ENCODE measurements at regions not wholly inside any gene's neighbourhood (a gene's known extent, or its start where the extent isn't known, plus 50 kb on each side); places are given as distances from the start of the nearest gene placed in this dataset.

DNA sequence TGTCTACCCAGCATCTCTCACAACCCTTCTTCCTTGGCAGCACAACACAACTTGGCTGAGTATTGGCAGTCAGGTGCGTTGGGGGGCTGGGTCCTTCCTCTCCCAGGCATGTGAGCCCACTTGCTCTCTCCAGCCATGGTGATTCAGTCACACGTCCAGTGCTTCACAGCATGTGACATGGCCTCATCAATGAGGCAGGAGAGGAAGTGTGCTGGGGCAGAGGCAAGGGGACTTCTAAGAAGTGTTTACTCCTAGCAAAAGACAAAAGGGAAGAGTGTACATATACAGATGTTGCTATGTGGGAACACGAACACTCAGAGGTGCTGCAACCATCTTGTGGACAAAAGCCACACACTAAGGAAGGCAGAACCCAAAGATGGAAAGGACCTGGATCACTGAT lies 380.8 kb downstream of the FBXW7 start:
- Histone ChIP-seq H3K4me3 (ENCODE audit: low read depth, low read length) (no peak overlapping the region), H3K4me1 (ENCODE audit: insufficient read depth) (no peaks in the 10 kb centered on the region), H3K27ac (ENCODE audit: low read depth) (no peak overlapping the region), H3K36me3 (ENCODE audit: insufficient read depth) (no peaks in the 10 kb centered on the region)
- no peak for DNase-seq (ENCODE audit: extremely low spot score)
- WGBS, result 89% methylated on average over 3 of the region's 3 CpGs

DNA sequence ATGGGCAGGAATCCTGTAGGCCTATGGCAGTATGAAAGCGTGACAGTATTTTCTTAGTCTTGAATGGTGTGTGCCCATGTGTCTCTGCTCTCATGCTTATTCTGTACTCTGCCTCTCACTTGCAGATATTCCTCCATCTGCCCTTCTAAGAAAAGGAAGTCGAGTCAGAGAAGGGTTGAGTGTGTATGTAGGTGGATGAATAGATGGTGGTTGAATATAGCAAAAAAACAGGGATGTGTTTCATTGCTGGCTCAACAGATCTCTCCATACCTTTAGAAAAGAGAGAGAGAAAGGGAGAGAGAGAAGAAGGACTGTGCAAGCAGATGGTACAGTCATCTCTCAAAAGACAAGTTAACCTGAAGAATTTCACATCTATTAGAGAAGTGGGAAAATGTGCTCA lies 381.5 kb downstream of the FBXW7 start:
- no peak for DNase-seq (ENCODE audit: extremely low spot score)
- H3K36me3 ChIP-seq (ENCODE audit: insufficient read depth), result no peaks in the 10 kb centered on the region
- WGBS, result 96% methylated on average over 2 of the region's 2 CpGs
- H3K27ac ChIP-seq (ENCODE audit: low read depth), result no peak overlapping the region
- H3K4me3 ChIP-seq (ENCODE audit: low read depth, low read length), result no peak overlapping the region
- no peaks in the 10 kb centered on the region for H3K4me1 ChIP-seq (ENCODE audit: insufficient read depth)

- Histone ChIP-seq H3K36me3 (ENCODE audit: insufficient read depth) (no peaks in the 10 kb centered on the region), H3K4me3 (ENCODE audit: low read depth, low read length) (no peak overlapping the region), H3K4me1 (ENCODE audit: insufficient read depth) (no peaks in the 10 kb centered on the region), H3K27ac (ENCODE audit: low read depth) (no peak overlapping the region)
- no peak for DNase-seq (ENCODE audit: extremely low spot score)
- 51% methylated on average over 8 of the region's 8 CpGs for WGBS
These were observed 382.2 kb downstream of the FBXW7 start for GRCh38 chr4:152153476-152154270.

DNA sequence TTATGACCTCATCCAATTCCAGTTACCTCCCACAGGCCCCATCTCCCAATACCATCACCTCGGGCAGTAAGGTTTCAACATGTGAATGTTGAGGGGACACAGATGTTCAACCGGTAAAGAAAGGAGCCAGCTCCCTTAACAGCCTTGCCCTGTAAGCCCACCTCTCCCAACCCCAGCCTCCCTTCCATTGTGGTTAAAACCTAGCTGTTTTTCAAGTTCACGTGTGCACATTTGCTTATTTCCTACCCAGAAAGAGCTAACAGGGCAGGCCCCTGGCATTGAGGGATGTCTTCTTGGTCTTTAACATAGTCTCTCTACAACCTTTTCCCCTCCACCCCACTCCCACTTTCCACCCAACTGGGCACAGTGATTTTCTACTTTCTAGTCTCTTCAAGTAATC lies 385.7 kb downstream of the FBXW7 start:
- Histone ChIP-seq H3K27ac (ENCODE audit: low read depth) (no peak overlapping the region), H3K4me3 (ENCODE audit: low read depth, low read length) (no peak overlapping the region), H3K36me3 (ENCODE audit: insufficient read depth) (no peaks in the 10 kb centered on the region), H3K4me1 (ENCODE audit: insufficient read depth) (no peaks in the 10 kb centered on the region)
- 80% methylated on average over 3 of the region's 3 CpGs for WGBS
- DNase-seq (ENCODE audit: extremely low spot score), result no peak

GRCh38 chr4:152149745-152150144 lies 386.1 kb downstream of the FBXW7 start:
- Histone ChIP-seq H3K36me3 (ENCODE audit: insufficient read depth) (no peaks in the 10 kb centered on the region), H3K4me3 (ENCODE audit: low read depth, low read length) (no peak overlapping the region), H3K27ac (ENCODE audit: low read depth) (no peak overlapping the region), H3K4me1 (ENCODE audit: insufficient read depth) (no peaks in the 10 kb centered on the region)
- no peak for DNase-seq (ENCODE audit: extremely low spot score)
- WGBS, result 72% methylated on average over 3 of the region's 3 CpGs

- 81% methylated on average over 2 of the region's 2 CpGs for WGBS
These were observed 387.2 kb upstream of the GATB start for GRCh38 chr4:152148057-152148456.

GRCh38 chr4:152146244-152146643 lies 385.4 kb upstream of the GATB start:
- Histone ChIP-seq H3K4me1 (ENCODE audit: insufficient read depth) (no peaks in the 10 kb centered on the region), H3K4me3 (ENCODE audit: low read depth, low read length) (no peak overlapping the region), H3K27ac (ENCODE audit: low read depth) (no peak overlapping the region), H3K36me3 (ENCODE audit: insufficient read depth) (no peaks in the 10 kb centered on the region)
- no peak for DNase-seq (ENCODE audit: extremely low spot score)
- WGBS, result 54% methylated on average over 1 of the region's 1 CpG

More at GRCh38 chr4:152148057-152148456, 387.2 kb upstream of the GATB start:
- no peak for DNase-seq (ENCODE audit: extremely low spot score)
- Histone ChIP-seq H3K4me3 (ENCODE audit: low read depth, low read length) (no peak overlapping the region), H3K36me3 (ENCODE audit: insufficient read depth) (no peaks in the 10 kb centered on the region), H3K4me1 (ENCODE audit: insufficient read depth) (no peaks in the 10 kb centered on the region), H3K27ac (ENCODE audit: low read depth) (no peak overlapping the region)

DNA sequence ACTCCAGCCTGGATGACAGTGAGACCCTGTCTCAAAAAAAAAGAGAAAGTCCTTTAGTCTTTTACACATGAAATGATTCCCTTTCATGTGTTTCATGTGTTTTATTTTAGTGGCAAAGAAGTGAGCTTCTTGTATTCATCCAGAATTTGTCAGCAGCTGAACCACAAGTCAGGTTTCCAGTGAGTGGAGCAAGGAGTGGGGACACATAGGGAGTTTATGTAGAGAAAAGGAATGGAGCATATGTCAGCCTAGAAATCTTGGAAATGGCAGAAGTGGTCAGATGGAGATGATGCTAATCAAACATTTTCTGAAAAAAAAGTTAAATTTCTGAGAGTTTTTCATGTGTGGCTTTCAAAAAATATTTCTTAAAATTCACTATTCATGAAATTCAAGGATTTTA lies 383.0 kb upstream of the GATB start:
- no peak overlapping the region for H3K4me3 ChIP-seq (ENCODE audit: low read depth, low read length)
- H3K36me3 ChIP-seq (ENCODE audit: insufficient read depth), result no peaks in the 10 kb centered on the region
- H3K4me1 ChIP-seq (ENCODE audit: insufficient read depth), result no peaks in the 10 kb centered on the region
- no peak overlapping the region for H3K27ac ChIP-seq (ENCODE audit: low read depth)
- DNase-seq (ENCODE audit: extremely low spot score), result no peak

DNA sequence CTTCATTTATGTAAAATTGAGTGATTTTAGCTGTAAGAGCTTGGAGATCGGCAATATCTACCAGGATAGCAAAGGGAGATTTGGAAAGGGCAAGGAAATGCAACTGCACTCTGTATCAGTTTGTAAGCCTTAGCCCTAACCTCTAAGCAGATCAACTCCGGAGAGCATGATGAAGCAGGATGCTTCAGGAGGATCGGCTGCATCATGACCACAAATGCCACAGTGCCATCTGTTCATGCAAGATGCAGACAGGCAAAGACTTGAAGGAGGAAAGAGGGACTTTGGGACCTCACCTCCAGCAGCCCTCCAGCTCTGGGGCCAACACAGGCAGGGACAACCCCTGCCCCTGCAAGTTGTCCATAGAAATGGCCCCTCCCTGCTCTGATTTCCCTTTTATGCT lies 377.6 kb upstream of the GATB start:
- Histone ChIP-seq H3K27ac (ENCODE audit: low read depth) (no peak overlapping the region), H3K36me3 (ENCODE audit: insufficient read depth) (no peaks in the 10 kb centered on the region), H3K4me1 (ENCODE audit: insufficient read depth) (no peaks in the 10 kb centered on the region), H3K4me3 (ENCODE audit: low read depth, low read length) (no peak overlapping the region)
- 85% methylated on average over 3 of the region's 3 CpGs for WGBS
- DNase-seq (ENCODE audit: extremely low spot score), result no peak

- DNase-seq (ENCODE audit: extremely low spot score), result no peak
- Histone ChIP-seq H3K4me3 (ENCODE audit: low read depth, low read length) (no peak overlapping the region), H3K36me3 (ENCODE audit: insufficient read depth) (no peaks in the 10 kb centered on the region), H3K4me1 (ENCODE audit: insufficient read depth) (no peaks in the 10 kb centered on the region), H3K27ac (ENCODE audit: low read depth) (no peak overlapping the region)
These were observed 372.0 kb upstream of the GATB start for GRCh38 chr4:152132776-152133175.

DNA sequence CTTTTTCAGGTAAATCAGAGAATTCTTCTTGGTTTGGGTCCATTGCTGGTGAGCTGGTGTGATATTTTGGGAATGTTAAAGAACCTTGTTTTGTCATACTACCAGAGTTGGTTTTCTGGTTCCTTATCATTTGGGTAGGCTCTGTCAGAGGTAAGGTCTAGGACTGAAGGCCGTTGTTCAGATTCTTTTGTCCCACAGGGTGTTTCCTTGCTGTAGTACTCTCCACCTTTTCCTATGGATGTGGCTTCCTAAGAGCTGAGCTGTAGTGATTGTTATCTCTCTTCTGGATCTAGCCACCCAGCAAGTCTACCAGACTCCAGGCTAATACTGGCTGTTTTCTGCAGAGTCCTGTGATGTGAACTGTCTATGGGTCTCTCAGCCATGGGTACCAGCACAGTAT lies 367.5 kb upstream of the GATB start:
- no peak for DNase-seq (ENCODE audit: extremely low spot score)
- 89% methylated on average over 1 of the region's 1 CpG for WGBS
- H3K36me3 ChIP-seq (ENCODE audit: insufficient read depth), result no peaks in the 10 kb centered on the region
- H3K27ac ChIP-seq (ENCODE audit: low read depth), result no peak overlapping the region
- no peaks in the 10 kb centered on the region for H3K4me1 ChIP-seq (ENCODE audit: insufficient read depth)
- no peak overlapping the region for H3K4me3 ChIP-seq (ENCODE audit: low read depth, low read length)

DNA sequence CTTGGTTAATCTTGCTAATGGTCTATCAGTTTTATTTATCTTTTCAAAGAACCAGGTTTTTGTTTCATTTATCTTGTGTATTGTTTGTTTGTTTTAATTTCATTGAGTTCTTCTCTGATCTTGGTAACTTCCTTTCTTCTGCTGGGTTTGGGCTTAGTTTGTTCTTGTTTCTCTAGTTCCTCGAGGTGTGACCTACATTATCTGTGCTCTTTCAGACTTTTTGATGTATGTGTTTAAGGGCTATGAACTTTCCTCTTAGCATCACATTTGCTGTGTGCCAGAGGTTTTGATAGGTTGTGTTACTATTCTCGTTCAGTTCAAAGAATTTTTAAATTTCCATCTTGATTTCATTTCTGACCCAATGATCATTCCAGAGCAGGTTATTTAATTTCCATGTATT lies 365.4 kb upstream of the GATB start:
- Histone ChIP-seq H3K4me1 (ENCODE audit: insufficient read depth) (no peaks in the 10 kb centered on the region), H3K27ac (ENCODE audit: low read depth) (no peak overlapping the region), H3K4me3 (ENCODE audit: low read depth, low read length) (no peak overlapping the region), H3K36me3 (ENCODE audit: insufficient read depth) (no peaks in the 10 kb centered on the region)
- no peak for DNase-seq (ENCODE audit: extremely low spot score)
- 75% methylated on average over 2 of the region's 2 CpGs for WGBS

DNA sequence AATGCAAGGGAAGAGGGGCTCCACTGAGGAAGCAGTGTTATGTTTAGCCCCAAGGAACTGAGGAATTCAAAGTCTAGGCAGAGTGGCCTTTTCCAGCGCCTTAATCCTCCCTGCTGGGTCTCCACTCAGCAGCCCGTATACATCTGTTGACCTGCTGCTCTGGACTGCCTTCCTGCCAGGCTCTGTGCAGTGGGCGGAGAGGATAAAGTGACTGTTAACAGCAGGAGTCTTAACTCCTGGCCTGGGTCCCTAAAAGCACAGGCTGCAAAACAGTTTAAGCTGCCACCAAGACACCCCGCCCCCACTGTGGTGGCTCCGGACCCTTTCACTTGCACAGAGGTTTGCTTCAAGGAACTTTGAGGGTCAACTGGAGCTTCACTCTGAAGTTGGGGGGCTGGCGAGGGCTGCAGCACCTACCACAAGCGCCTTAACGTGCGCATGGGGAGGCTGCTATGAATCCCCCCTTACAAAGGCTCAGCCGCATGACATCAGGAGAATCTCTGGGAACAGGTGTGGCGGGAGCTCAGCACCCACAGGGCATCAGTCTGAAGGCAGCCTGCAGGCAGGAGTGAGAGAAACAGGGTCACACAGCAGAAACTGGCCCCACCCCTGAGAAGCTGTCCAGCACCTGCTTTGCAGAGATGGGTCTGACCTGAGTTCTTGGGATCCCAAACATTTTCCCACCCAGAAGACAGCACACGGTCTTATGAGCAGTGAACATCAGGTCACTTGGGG lies 358.2 kb upstream of the GATB start:
- 63% methylated on average over 12 of the region's 12 CpGs for WGBS

DNA sequence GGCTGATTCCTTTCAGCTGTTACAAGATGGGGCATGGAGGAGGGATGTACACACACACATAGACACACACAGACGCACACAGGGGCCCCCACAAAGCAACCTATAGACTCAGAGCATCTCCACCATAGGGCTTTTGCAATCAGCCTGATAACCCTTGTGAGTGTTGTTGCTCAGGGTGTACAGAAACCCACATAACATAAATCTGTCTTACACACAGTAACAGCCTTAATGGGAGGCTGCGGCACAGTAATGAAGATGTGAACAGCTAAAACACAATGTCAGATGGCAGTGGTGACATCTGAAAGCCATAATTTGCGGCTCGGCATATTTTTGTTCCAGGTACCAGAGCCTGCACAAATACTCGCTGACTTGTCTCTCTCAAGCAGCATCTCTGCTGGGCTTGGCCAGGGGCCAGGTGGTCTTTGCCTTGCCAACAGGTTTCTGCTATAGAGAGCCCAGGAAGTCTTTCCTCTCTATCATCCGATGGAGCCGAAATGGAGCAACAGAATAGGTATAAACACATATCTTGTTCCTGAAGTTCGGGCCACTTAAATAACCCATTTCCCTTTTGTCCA lies 357.2 kb upstream of the GATB start:
- Histone ChIP-seq H3K36me3 (ENCODE audit: insufficient read depth) (no peaks in the 10 kb centered on the region), H3K4me1 (ENCODE audit: insufficient read depth) (no peaks in the 10 kb centered on the region), H3K27ac (ENCODE audit: low read depth) (no peak overlapping the region), H3K4me3 (ENCODE audit: low read depth, low read length) (no peak overlapping the region)
- 79% methylated on average over 8 of the region's 8 CpGs for WGBS
- DNase-seq (ENCODE audit: extremely low spot score), result no peak

More for the DNA sequence above, 358.2 kb upstream of the GATB start:
- Histone ChIP-seq H3K4me1 (ENCODE audit: insufficient read depth) (no peaks in the 10 kb centered on the region), H3K4me3 (ENCODE audit: low read depth, low read length) (no peak overlapping the region), H3K36me3 (ENCODE audit: insufficient read depth) (no peaks in the 10 kb centered on the region), H3K27ac (ENCODE audit: low read depth) (no peak overlapping the region)
- DNase-seq (ENCODE audit: extremely low spot score), result no peak

All from urinary bladder (tissue), 3 donors.